ENCODE measurements at regions not wholly inside any gene's neighbourhood (a gene's known extent, or its start where the extent isn't known, plus 50 kb on each side); places are given as distances from the start of the nearest gene placed in this dataset.

DNA sequence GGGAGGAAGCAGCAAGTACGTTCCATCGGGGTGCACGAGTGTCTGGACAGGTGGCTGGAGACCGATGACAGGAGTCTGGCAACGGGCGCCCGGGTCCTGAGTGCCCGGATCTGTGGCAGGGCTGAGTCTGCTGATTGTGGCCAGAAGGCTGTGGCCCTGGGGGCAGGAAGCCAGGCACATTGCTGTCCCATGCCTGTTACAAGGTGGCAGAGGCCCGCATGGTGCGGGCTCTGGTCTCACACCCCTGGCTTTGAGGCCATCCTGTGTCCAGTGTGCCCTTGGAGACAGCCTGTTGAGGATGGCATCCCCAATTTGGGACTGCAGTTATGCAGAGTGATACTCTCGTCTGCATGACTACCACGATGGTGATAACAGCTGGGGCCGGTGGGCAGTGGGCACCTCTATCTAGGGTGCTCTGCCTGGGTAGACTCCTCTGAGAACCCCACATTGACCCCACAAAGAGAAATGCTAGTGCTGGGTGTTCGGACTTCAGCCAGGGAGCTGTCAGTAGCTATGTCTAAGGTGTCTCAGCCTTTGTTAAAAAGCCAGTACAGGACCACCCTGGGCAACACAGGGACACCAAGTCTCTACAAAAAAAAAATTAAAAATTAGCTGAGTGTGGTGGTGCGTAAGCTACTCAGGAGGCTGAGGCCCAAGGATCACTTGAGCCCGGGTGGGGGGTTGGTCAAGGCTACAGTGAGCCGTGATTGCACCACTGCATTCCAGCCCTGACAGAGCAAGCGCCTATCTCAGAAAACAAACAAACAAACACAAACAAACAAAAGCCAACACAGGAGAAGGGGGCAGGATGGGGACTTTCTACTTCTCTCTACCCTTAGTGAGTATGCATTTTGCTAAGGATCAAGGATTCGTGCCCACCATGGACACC is 88.3 kb downstream of the RHOB start (continued):
- TF ChIP-seq CREM (IDR thresholded peaks at IDR 0.05) (peak; percentile 61; the same call in 1 of the 2 replicates), CREM (CRISPR knock-in tag; IDR thresholded peaks at IDR 0.05) (no peak), MTF2 (CRISPR knock-in tag; IDR thresholded peaks at IDR 0.05; ENCODE audit: borderline replicate concordance) (no peak), NFYC (CRISPR knock-in tag; IDR thresholded peaks at IDR 0.05) (0 out of 2 replicates have a peak, but pooled peaks have one; percentile 14), GZF1 (CRISPR knock-in tag; IDR thresholded peaks at IDR 0.05) (no peak), ZFP36L1 (CRISPR knock-in tag; IDR thresholded peaks at IDR 0.05) (no peak), GATAD1 (CRISPR knock-in tag; IDR thresholded peaks at IDR 0.05) (peak; percentile 28; the same call in 1 of the 2 replicates), PCBP1 (IDR thresholded peaks at IDR 0.05; ENCODE audit: borderline replicate concordance, low read depth, low read length) (no peak), ZNF12 (CRISPR knock-in tag; IDR thresholded peaks at IDR 0.05) (no peak), ZNF251 (CRISPR knock-in tag; IDR thresholded peaks at IDR 0.05) (no peak), ZNF296 (CRISPR knock-in tag; conservative IDR thresholded peaks at IDR 0.05) (no peak), KAT8 (CRISPR knock-in tag; IDR thresholded peaks at IDR 0.05) (peak; percentile 39; the same call in 1 of the 2 replicates), PITX1 (CRISPR knock-in tag; IDR thresholded peaks at IDR 0.05) (no peak; the same call in 1 of the 2 replicates), NCOA2 (CRISPR knock-in tag; IDR thresholded peaks at IDR 0.05) (peak; percentile 83)
- TF ChIP-seq, protein P1, sequence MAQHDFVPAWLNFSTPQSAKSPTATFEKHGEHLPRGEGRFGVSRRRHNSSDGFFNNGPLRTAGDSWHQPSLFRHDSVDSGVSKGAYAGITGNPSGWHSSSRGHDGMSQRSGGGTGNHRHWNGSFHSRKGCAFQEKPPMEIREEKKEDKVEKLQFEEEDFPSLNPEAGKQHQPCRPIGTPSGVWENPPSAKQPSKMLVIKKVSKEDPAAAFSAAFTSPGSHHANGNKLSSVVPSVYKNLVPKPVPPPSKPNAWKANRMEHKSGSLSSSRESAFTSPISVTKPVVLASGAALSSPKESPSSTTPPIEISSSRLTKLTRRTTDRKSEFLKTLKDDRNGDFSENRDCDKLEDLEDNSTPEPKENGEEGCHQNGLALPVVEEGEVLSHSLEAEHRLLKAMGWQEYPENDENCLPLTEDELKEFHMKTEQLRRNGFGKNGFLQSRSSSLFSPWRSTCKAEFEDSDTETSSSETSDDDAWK (CRISPR knock-in tag; IDR thresholded peaks at IDR 0.05) = no peak
- TF ChIP-seq, protein P2, sequence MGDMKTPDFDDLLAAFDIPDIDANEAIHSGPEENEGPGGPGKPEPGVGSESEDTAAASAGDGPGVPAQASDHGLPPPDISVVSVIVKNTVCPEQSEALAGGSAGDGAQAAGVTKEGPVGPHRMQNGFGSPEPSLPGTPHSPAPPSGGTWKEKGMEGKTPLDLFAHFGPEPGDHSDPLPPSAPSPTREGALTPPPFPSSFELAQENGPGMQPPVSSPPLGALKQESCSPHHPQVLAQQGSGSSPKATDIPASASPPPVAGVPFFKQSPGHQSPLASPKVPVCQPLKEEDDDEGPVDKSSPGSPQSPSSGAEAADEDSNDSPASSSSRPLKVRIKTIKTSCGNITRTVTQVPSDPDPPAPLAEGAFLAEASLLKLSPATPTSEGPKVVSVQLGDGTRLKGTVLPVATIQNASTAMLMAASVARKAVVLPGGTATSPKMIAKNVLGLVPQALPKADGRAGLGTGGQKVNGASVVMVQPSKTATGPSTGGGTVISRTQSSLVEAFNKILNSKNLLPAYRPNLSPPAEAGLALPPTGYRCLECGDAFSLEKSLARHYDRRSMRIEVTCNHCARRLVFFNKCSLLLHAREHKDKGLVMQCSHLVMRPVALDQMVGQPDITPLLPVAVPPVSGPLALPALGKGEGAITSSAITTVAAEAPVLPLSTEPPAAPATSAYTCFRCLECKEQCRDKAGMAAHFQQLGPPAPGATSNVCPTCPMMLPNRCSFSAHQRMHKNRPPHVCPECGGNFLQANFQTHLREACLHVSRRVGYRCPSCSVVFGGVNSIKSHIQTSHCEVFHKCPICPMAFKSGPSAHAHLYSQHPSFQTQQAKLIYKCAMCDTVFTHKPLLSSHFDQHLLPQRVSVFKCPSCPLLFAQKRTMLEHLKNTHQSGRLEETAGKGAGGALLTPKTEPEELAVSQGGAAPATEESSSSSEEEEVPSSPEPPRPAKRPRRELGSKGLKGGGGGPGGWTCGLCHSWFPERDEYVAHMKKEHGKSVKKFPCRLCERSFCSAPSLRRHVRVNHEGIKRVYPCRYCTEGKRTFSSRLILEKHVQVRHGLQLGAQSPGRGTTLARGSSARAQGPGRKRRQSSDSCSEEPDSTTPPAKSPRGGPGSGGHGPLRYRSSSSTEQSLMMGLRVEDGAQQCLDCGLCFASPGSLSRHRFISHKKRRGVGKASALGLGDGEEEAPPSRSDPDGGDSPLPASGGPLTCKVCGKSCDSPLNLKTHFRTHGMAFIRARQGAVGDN (CRISPR knock-in tag; IDR thresholded peaks at IDR 0.05) = peak; percentile 63
- TF ChIP-seq, protein P3, sequence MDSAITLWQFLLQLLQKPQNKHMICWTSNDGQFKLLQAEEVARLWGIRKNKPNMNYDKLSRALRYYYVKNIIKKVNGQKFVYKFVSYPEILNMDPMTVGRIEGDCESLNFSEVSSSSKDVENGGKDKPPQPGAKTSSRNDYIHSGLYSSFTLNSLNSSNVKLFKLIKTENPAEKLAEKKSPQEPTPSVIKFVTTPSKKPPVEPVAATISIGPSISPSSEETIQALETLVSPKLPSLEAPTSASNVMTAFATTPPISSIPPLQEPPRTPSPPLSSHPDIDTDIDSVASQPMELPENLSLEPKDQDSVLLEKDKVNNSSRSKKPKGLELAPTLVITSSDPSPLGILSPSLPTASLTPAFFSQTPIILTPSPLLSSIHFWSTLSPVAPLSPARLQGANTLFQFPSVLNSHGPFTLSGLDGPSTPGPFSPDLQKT (CRISPR knock-in tag; IDR thresholded peaks at IDR 0.05; ENCODE audit: borderline replicate concordance) = no peak
- TF ChIP-seq, protein P4, sequence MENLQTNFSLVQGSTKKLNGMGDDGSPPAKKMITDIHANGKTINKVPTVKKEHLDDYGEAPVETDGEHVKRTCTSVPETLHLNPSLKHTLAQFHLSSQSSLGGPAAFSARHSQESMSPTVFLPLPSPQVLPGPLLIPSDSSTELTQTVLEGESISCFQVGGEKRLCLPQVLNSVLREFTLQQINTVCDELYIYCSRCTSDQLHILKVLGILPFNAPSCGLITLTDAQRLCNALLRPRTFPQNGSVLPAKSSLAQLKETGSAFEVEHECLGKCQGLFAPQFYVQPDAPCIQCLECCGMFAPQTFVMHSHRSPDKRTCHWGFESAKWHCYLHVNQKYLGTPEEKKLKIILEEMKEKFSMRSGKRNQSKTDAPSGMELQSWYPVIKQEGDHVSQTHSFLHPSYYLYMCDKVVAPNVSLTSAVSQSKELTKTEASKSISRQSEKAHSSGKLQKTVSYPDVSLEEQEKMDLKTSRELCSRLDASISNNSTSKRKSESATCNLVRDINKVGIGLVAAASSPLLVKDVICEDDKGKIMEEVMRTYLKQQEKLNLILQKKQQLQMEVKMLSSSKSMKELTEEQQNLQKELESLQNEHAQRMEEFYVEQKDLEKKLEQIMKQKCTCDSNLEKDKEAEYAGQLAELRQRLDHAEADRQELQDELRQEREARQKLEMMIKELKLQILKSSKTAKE (CRISPR knock-in tag; IDR thresholded peaks at IDR 0.05; ENCODE audit: borderline replicate concordance) = no peak
- TF ChIP-seq, protein P5, sequence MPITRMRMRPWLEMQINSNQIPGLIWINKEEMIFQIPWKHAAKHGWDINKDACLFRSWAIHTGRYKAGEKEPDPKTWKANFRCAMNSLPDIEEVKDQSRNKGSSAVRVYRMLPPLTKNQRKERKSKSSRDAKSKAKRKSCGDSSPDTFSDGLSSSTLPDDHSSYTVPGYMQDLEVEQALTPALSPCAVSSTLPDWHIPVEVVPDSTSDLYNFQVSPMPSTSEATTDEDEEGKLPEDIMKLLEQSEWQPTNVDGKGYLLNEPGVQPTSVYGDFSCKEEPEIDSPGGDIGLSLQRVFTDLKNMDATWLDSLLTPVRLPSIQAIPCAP (CRISPR knock-in tag; IDR thresholded peaks at IDR 0.05; ENCODE audit: low read depth) = no peak

Data from HepG2 (cell line).